ENCODE measurements at regions not wholly inside any gene's neighbourhood (a gene's known extent, or its start where the extent isn't known, plus 50 kb on each side); places are given as distances from the start of the nearest gene placed in this dataset.

- H3K36me3 ChIP-seq (ENCODE audit: insufficient read depth, low read length): no peaks in the 10 kb centered on the region
- no peak for DNase-seq
- H3K9ac ChIP-seq (ENCODE audit: low read length): no peak overlapping the region
- H3K9me3 ChIP-seq (ENCODE audit: low read length): no peaks in the 10 kb centered on the region
- H3K27me3 ChIP-seq (ENCODE audit: low read length): no peaks in the 10 kb centered on the region
- H3K79me2 ChIP-seq (ENCODE audit: low read length): no peaks in the 10 kb centered on the region
- H4K20me1 ChIP-seq (ENCODE audit: insufficient read depth, low read depth, low read length): no peaks in the 10 kb centered on the region
- no peaks in the 10 kb centered on the region for H3K9me2 ChIP-seq (replicated peaks; ENCODE audit: insufficient read depth, low read length)
- no peak overlapping the region for H3K4me3 ChIP-seq (ENCODE audit: low read length)
- H3K27ac ChIP-seq (ENCODE audit: low read length): no peak overlapping the region
- H3K4me1 ChIP-seq (ENCODE audit: low read length): no peaks in the 10 kb centered on the region
- H3K4me2 ChIP-seq (ENCODE audit: low read depth, low read length, poor library complexity, severe bottlenecking): no peak overlapping the region
- no peak overlapping the region for H2AFZ ChIP-seq (ENCODE audit: low read length)
These were observed 508.6 kb downstream of the PTPRU start for GRCh38 chr1:29744684-29745490.

DNA sequence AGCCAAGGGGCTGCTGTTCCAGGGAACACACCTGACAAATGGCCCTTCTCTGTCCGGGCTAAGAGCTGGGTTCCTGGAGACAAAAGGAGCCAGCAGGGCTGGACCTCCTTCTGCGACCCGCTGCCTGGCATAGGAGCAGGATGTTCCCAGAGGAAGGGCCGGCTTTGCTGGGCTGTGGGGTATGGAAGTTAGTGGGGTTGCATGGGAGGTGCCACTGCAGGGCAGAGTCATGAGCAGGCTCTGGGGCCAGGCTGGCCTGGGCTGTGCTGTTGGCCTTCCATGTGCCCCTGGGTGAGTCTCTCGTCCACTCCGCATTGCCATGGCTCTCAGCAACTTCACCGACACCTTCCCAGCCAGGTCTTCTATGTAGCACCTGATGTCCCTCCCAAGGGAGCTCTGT, 507.6 kb downstream of the PTPRU start:
- H3K9me3 ChIP-seq (ENCODE audit: low read length): no peaks in the 10 kb centered on the region
- H3K79me2 ChIP-seq (ENCODE audit: low read length): no peaks in the 10 kb centered on the region
- DNase-seq: no peak
- no peaks in the 10 kb centered on the region for H3K4me1 ChIP-seq (ENCODE audit: low read length)
- H2AFZ ChIP-seq (ENCODE audit: low read length): no peak overlapping the region
- H3K4me2 ChIP-seq (ENCODE audit: low read depth, low read length, poor library complexity, severe bottlenecking): no peak overlapping the region
- H3K9me2 ChIP-seq (replicated peaks; ENCODE audit: insufficient read depth, low read length): no peaks in the 10 kb centered on the region
- H4K20me1 ChIP-seq (ENCODE audit: insufficient read depth, low read depth, low read length): no peaks in the 10 kb centered on the region
- H3K9ac ChIP-seq (ENCODE audit: low read length): no peak overlapping the region
- H3K27me3 ChIP-seq (ENCODE audit: low read length): no peaks in the 10 kb centered on the region
- H3K36me3 ChIP-seq (ENCODE audit: insufficient read depth, low read length): no peaks in the 10 kb centered on the region
- H3K4me3 ChIP-seq (ENCODE audit: low read length): no peak overlapping the region
- no peak overlapping the region for H3K27ac ChIP-seq (ENCODE audit: low read length)

GRCh38 chr1:29743264-29743663, 506.9 kb downstream of the PTPRU start:
- Histone ChIP-seq H3K4me2 (ENCODE audit: low read depth, low read length, poor library complexity, severe bottlenecking) (no peak overlapping the region), H3K9me3 (ENCODE audit: low read length) (no peaks in the 10 kb centered on the region), H3K4me1 (ENCODE audit: low read length) (no peaks in the 10 kb centered on the region), H3K9ac (ENCODE audit: low read length) (no peak overlapping the region), H2AFZ (ENCODE audit: low read length) (no peak overlapping the region), H4K20me1 (ENCODE audit: insufficient read depth, low read depth, low read length) (no peaks in the 10 kb centered on the region), H3K4me3 (ENCODE audit: low read length) (no peak overlapping the region), H3K36me3 (ENCODE audit: insufficient read depth, low read length) (no peaks in the 10 kb centered on the region), H3K27ac (ENCODE audit: low read length) (no peak overlapping the region), H3K27me3 (ENCODE audit: low read length) (no peaks in the 10 kb centered on the region), H3K79me2 (ENCODE audit: low read length) (no peaks in the 10 kb centered on the region), H3K9me2 (replicated peaks; ENCODE audit: insufficient read depth, low read length) (no peaks in the 10 kb centered on the region)
- no peak for DNase-seq

GRCh38 chr1:29739176-29739575, 502.9 kb downstream of the PTPRU start:
- H3K4me3 ChIP-seq (ENCODE audit: low read length): no peak overlapping the region
- H4K20me1 ChIP-seq (ENCODE audit: insufficient read depth, low read depth, low read length): no peaks in the 10 kb centered on the region
- no peak overlapping the region for H2AFZ ChIP-seq (ENCODE audit: low read length)
- no peak overlapping the region for H3K9ac ChIP-seq (ENCODE audit: low read length)
- H3K79me2 ChIP-seq (ENCODE audit: low read length): no peaks in the 10 kb centered on the region
- H3K4me2 ChIP-seq (ENCODE audit: low read depth, low read length, poor library complexity, severe bottlenecking): no peak overlapping the region
- no peaks in the 10 kb centered on the region for H3K27me3 ChIP-seq (ENCODE audit: low read length)
- DNase-seq: peak; percentile 57
- H3K36me3 ChIP-seq (ENCODE audit: insufficient read depth, low read length): no peaks in the 10 kb centered on the region
- H3K4me1 ChIP-seq (ENCODE audit: low read length): no peaks in the 10 kb centered on the region
- no peaks in the 10 kb centered on the region for H3K9me3 ChIP-seq (ENCODE audit: low read length)
- H3K27ac ChIP-seq (ENCODE audit: low read length): no peak overlapping the region
- H3K9me2 ChIP-seq (replicated peaks; ENCODE audit: insufficient read depth, low read length): no peaks in the 10 kb centered on the region

GRCh38 chr1:29736582-29737188, 500.4 kb downstream of the PTPRU start:
- H3K9me3 ChIP-seq (ENCODE audit: low read length): no peaks in the 10 kb centered on the region
- H3K4me1 ChIP-seq (ENCODE audit: low read length): no peaks in the 10 kb centered on the region
- H3K27ac ChIP-seq (ENCODE audit: low read length): no peak overlapping the region
- no peaks in the 10 kb centered on the region for H3K27me3 ChIP-seq (ENCODE audit: low read length)
- no peaks in the 10 kb centered on the region for H3K9me2 ChIP-seq (replicated peaks; ENCODE audit: insufficient read depth, low read length)
- no peaks in the 10 kb centered on the region for H4K20me1 ChIP-seq (ENCODE audit: insufficient read depth, low read depth, low read length)
- H3K9ac ChIP-seq (ENCODE audit: low read length): no peak overlapping the region
- no peak overlapping the region for H2AFZ ChIP-seq (ENCODE audit: low read length)
- H3K79me2 ChIP-seq (ENCODE audit: low read length): no peaks in the 10 kb centered on the region
- H3K36me3 ChIP-seq (ENCODE audit: insufficient read depth, low read length): no peaks in the 10 kb centered on the region
- H3K4me3 ChIP-seq (ENCODE audit: low read length): no peak overlapping the region
- peak; percentile 78 for DNase-seq
- no peak overlapping the region for H3K4me2 ChIP-seq (ENCODE audit: low read depth, low read length, poor library complexity, severe bottlenecking)

- Histone ChIP-seq H3K4me3 (ENCODE audit: low read length) (no peak overlapping the region), H3K27ac (ENCODE audit: low read length) (no peak overlapping the region), H3K4me1 (ENCODE audit: low read length) (no peaks in the 10 kb centered on the region), H2AFZ (ENCODE audit: low read length) (no peak overlapping the region), H4K20me1 (ENCODE audit: insufficient read depth, low read depth, low read length) (no peaks in the 10 kb centered on the region), H3K4me2 (ENCODE audit: low read depth, low read length, poor library complexity, severe bottlenecking) (no peak overlapping the region), H3K9me2 (replicated peaks; ENCODE audit: insufficient read depth, low read length) (no peaks in the 10 kb centered on the region), H3K9me3 (ENCODE audit: low read length) (no peaks in the 10 kb centered on the region), H3K79me2 (ENCODE audit: low read length) (no peaks in the 10 kb centered on the region), H3K9ac (ENCODE audit: low read length) (no peak overlapping the region), H3K36me3 (ENCODE audit: insufficient read depth, low read length) (no peaks in the 10 kb centered on the region), H3K27me3 (ENCODE audit: low read length) (no peaks in the 10 kb centered on the region)
- DNase-seq: no peak
These were observed 496.1 kb downstream of the PTPRU start for GRCh38 chr1:29732453-29732852.

DNA sequence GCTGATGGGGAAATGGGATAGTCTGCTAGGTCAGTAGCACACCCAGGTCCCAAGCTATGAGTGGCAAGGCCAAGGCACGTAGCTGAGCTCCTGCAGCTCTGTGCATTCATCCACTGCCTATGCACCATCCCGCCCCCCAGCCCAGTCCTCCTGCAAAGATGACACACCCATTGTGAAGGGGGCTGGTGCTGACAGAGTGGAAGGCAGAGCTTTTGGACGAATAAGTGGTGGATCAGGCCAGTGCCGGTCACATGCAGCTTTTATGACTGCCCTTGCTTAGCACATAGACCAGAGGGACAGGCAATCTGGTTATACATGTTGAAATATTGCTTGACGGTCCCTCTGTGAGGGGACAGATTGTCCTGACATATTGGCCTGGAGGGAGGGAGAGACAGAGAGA, 494.3 kb downstream of the PTPRU start:
- Histone ChIP-seq H3K27me3 (ENCODE audit: low read length) (no peaks in the 10 kb centered on the region), H3K9me3 (ENCODE audit: low read length) (no peaks in the 10 kb centered on the region), H3K9ac (ENCODE audit: low read length) (no peak overlapping the region), H3K79me2 (ENCODE audit: low read length) (no peaks in the 10 kb centered on the region), H2AFZ (ENCODE audit: low read length) (no peak overlapping the region), H3K4me2 (ENCODE audit: low read depth, low read length, poor library complexity, severe bottlenecking) (no peak overlapping the region), H3K9me2 (replicated peaks; ENCODE audit: insufficient read depth, low read length) (no peaks in the 10 kb centered on the region), H4K20me1 (ENCODE audit: insufficient read depth, low read depth, low read length) (no peaks in the 10 kb centered on the region), H3K36me3 (ENCODE audit: insufficient read depth, low read length) (no peaks in the 10 kb centered on the region), H3K4me3 (ENCODE audit: low read length) (no peak overlapping the region), H3K4me1 (ENCODE audit: low read length) (no peaks in the 10 kb centered on the region), H3K27ac (ENCODE audit: low read length) (no peak overlapping the region)
- no peak for DNase-seq

GRCh38 chr1:29729281-29729680, 493.0 kb downstream of the PTPRU start:
- no peaks in the 10 kb centered on the region for H3K36me3 ChIP-seq (ENCODE audit: insufficient read depth, low read length)
- H2AFZ ChIP-seq (ENCODE audit: low read length): no peak overlapping the region
- no peak overlapping the region for H3K4me2 ChIP-seq (ENCODE audit: low read depth, low read length, poor library complexity, severe bottlenecking)
- H3K4me3 ChIP-seq (ENCODE audit: low read length): no peak overlapping the region
- H3K4me1 ChIP-seq (ENCODE audit: low read length): no peaks in the 10 kb centered on the region
- no peaks in the 10 kb centered on the region for H3K9me2 ChIP-seq (replicated peaks; ENCODE audit: insufficient read depth, low read length)
- H3K27ac ChIP-seq (ENCODE audit: low read length): no peak overlapping the region
- H3K9me3 ChIP-seq (ENCODE audit: low read length): no peaks in the 10 kb centered on the region; the same call in 1 of the 2 replicates
- no peak overlapping the region for H3K9ac ChIP-seq (ENCODE audit: low read length)
- no peaks in the 10 kb centered on the region for H3K27me3 ChIP-seq (ENCODE audit: low read length)
- DNase-seq: no peak
- no peaks in the 10 kb centered on the region for H4K20me1 ChIP-seq (ENCODE audit: insufficient read depth, low read depth, low read length)
- no peaks in the 10 kb centered on the region for H3K79me2 ChIP-seq (ENCODE audit: low read length)
